HG02981 (cell line): ENCODE measurements at regions not wholly inside any gene's neighbourhood (a gene's known extent, or its start where the extent isn't known, plus 50 kb on each side); places are given as distances from the start of the nearest gene placed in this dataset.
"Not testable (repeated sequence)": the region's sequence is repeated elsewhere in the genome, so short reads cannot be mapped to it uniquely, and the experiment has no call there.

ENCODE experiments used
- ATAC-seq: cut with Tn5 transposase; IDR thresholded peaks from one replicate; pipeline ENCODE4 v1.9.1; 2021; ENCODE audit warnings: mild to moderate bottlenecking, moderate library complexity; ENCODE audit not compliant: unreplicated experiment

GRCh38 chr1:41994195-41994894 lies 75.6 kb upstream of the HIVEP3 start:
- no peak for ATAC-seq

DNA sequence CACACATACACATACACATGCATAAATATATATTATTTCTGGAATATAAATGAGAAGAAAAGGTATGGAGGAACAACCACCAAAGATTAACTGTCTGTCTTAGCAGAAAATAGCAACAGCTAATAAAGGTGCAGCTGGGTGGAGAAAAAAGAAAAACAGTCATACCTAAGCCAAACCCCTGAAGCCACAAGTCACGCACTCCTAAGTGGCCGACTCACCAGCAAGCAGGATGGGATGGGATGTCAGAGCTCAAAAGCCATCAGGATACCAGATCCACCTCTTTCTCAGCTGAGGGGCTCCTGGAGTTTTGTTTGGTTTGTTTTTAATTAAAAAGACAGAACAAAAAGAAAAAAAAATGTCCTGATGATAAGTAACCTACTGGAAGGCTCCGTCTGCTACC lies 64.7 kb upstream of the HIVEP3 start:
- ATAC-seq: no peak

GRCh38 chr1:41981796-41982195 lies 63.1 kb upstream of the HIVEP3 start:
- no peak for ATAC-seq

- no peak for ATAC-seq
Measured at GRCh38 chr1:41980827-41981653, 62.3 kb upstream of the HIVEP3 start.

GRCh38 chr1:41978986-41979385 lies 60.3 kb upstream of the HIVEP3 start:
- ATAC-seq: no peak

DNA sequence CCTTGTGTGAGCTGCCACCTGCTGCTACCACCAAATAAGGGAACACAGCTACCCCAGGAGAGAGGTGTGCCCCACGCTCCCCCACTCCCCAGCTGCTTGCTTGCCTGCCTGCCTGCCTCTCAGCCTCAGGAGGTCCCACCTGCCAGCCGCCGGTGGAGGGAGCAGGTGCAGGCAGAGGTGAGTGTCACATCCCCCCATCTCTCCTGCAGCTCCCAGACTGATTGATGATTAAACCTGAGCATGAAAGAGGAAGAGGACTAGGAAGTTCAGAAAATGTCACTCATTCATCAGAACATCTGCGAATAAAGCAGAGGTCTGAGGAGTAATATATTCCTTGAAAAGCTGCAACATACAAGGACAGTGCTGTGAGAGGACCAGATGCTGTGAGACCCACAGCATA lies 58.6 kb upstream of the HIVEP3 start:
- ATAC-seq: no peak

DNA sequence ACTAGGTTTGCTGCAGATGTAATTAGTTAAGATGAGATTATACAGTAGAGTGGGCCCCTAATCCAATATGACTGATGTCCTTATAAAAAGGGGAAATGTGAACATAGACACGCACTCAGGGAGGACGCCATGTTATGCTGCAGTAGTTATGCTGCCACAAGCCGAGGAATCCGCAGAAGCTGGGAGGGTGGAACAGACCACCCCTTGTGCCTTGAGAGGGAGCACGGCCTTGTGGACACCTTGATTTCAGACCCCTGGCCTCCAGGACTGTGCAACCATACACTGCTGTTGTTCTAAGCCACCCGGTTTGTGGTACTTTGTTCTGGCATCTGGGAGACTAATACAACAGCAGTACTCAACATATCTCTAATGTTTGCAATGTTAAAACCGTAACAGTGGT lies 57.9 kb upstream of the HIVEP3 start:
- no peak for ATAC-seq

GRCh38 chr1:41975850-41976569 lies 57.3 kb upstream of the HIVEP3 start:
- ATAC-seq: no peak

DNA sequence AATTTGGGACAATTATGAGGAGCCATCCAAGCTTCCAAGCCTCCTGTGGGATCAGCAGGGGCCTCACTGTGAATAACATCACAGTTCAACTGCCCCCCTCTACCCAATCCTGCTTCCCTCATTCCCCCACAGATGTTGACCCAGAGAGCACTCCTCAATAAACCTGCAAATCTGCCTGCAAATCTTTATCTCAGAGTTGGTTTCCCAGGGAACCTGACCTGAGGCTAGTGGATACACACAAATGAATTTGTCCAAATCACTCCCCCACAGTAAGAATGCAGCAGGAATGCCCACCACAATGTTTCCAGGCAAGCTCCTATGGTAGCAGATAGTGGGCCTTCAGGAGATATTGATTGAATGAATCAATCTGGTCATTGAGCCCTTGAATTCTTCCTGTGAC lies 56.4 kb upstream of the HIVEP3 start:
- ATAC-seq: no peak

- ATAC-seq: not testable (repeated sequence)
Measured at GRCh38 chr1:41968557-41968956, 49.8 kb upstream of the HIVEP3 start.
